B cell (primary cell): ENCODE measurements at regions not wholly inside any gene's neighbourhood (a gene's known extent, or its start where the extent isn't known, plus 50 kb on each side); places are given as distances from the start of the nearest gene placed in this dataset.
A peak's percentile ranks its signal among the peaks of the same experiment; 100 is the strongest.

Experiments used
- ATAC-seq: fragments of 200-7000 bp; cut with Tn5 transposase; one replicate; pipeline ENCODE4 v1.10.0; 2021; ENCODE audit warnings: low read depth, mild to moderate bottlenecking, moderate number of reproducible peaks, moderate library complexity
- CTCF ChIA-PET: fragments of 350-600 bp; sonication (Branson Sonifier 250); formaldehyde crosslinking; loops from one replicate; lab custom pipeline; 2021; ENCODE audit warnings: antibody characterized with exemption, inconsistent platforms; lab: Charles Lee
- POLR2A ChIA-PET: fragments of 350-600 bp; sonication (Branson Sonifier 250); formaldehyde crosslinking; loops from one replicate; lab custom pipeline; 2021; ENCODE audit warnings: antibody characterized with exemption; lab: Charles Lee
- DNase-seq: peaks from one replicate; pipeline ENCODE4 v3.0.0; 2013
- H2AFZ ChIP-seq: 2 replicates; pipeline ENCODE4 v1.6.1; 2012; ENCODE audit warnings: mild to moderate bottlenecking, low read depth, low read length; ENCODE audit not compliant: insufficient read depth, poor library complexity, severe bottlenecking
- H3K27ac ChIP-seq, 2 donors: 1 replicate in 1 of 2; 2 replicates in 1 of 2; pipeline ENCODE4 v1.5.1; 2012 to 2013; ENCODE audit warnings: low read length in 2 of 2, mild to moderate bottlenecking in 2 of 2, moderate library complexity in 1 of 2
- H3K27me3 ChIP-seq, 4 experiments: fragments of 200-600 bp in 1 of 4; sonication (generic) in 1 of 4; replicated peaks in 1 of 4; 1 replicate in 2 of 4; 2 replicates in 2 of 4; pipeline versions ENCODE4 v1.6.1 to v1.7.0; 2013 to 2016; ENCODE audit warnings: low read length in 3 of 4, mild to moderate bottlenecking in 2 of 4, mixed read lengths in 1 of 4, moderate library complexity in 1 of 4; ENCODE audit not compliant: insufficient read depth in 4 of 4, control insufficient read depth in 3 of 4; ENCODE audit errors: control extremely low read depth in 1 of 4
- H3K36me3 ChIP-seq, 2 experiments: replicated peaks in 1 of 2; 1 replicate in 1 of 2; 2 replicates in 1 of 2; pipeline versions ENCODE4 v1.6.1 to v1.7.1; 2013; ENCODE audit warnings: low read length in 1 of 2; ENCODE audit not compliant: insufficient read depth in 2 of 2, control insufficient read depth in 1 of 2; ENCODE audit errors: control extremely low read depth in 1 of 2, extremely low read depth in 1 of 2
- H3K4me1 ChIP-seq, 2 donors: fragments of 200-600 bp in 1 of 2; sonication (generic) in 1 of 2; 1 replicate in 1 of 2; 2 replicates in 1 of 2; pipeline versions ENCODE4 v1.5.1 to v1.6.1; 2013 to 2017; ENCODE audit warnings: low read length in 2 of 2; ENCODE audit not compliant: control insufficient read depth in 2 of 2, insufficient read depth in 2 of 2
- H3K4me2 ChIP-seq: replicated peaks from 2 replicates; pipeline ENCODE3; 2012; ENCODE audit warnings: mild to moderate bottlenecking, low read depth, low read length; ENCODE audit not compliant: poor library complexity, severe bottlenecking
- H3K4me3 ChIP-seq, 5 experiments: fragments of 200-600 bp in 1 of 5; sonication (generic) in 1 of 5; 1 replicate in 3 of 5; 2 replicates in 2 of 5; pipeline versions ENCODE4 v1.5.1 to v1.7.0; 2011 to 2016; ENCODE audit warnings: low read length in 4 of 5, mild to moderate bottlenecking in 4 of 5, low read depth in 2 of 5, control low read depth in 1 of 5, moderate library complexity in 1 of 5; ENCODE audit not compliant: insufficient read depth in 1 of 5; ENCODE audit errors: control extremely low read depth in 1 of 5, extremely low read depth in 1 of 5
- H3K79me2 ChIP-seq: fragments of 200-600 bp; sonication (generic); one replicate; pipeline ENCODE4 v1.6.0; 2016; ENCODE audit warnings: low read length; ENCODE audit not compliant: control insufficient read depth, insufficient read depth
- H3K9ac ChIP-seq: fragments of 200-600 bp; sonication (generic); 2 replicates; pipeline ENCODE4 v1.6.1; 2017; ENCODE audit warnings: mild to moderate bottlenecking, low read length, moderate library complexity
- H3K9me3 ChIP-seq, 3 donors: one replicate each; pipeline versions ENCODE4 v1.6.1 to v1.7.1; 2013; ENCODE audit warnings: low read length in 2 of 3; ENCODE audit not compliant: control insufficient read depth in 2 of 3, insufficient read depth in 1 of 3; ENCODE audit errors: control extremely low read depth in 1 of 3
- H4K20me1 ChIP-seq: 2 replicates; pipeline ENCODE4 v1.6.0; 2012; ENCODE audit warnings: mild to moderate bottlenecking, low read length; ENCODE audit not compliant: insufficient read depth, control insufficient read depth, poor library complexity, severe bottlenecking
- H3K27ac Mint-ChIP-seq: one replicate; pipeline ENCODE4 v1.8.0; 2021; ENCODE audit warnings: mixed read lengths
- H3K27me3 Mint-ChIP-seq: one replicate; pipeline ENCODE4 v1.8.0; 2021; ENCODE audit warnings: mixed read lengths
- H3K4me1 Mint-ChIP-seq: one replicate; pipeline ENCODE4 v1.8.0; 2021; ENCODE audit warnings: mixed read lengths
- H3K4me3 Mint-ChIP-seq: one replicate; pipeline ENCODE4 v1.8.0; 2021; ENCODE audit warnings: mixed read lengths
- H3K9me3 Mint-ChIP-seq: one replicate; pipeline ENCODE4 v1.8.0; 2022; ENCODE audit warnings: mixed read lengths; ENCODE audit not compliant: insufficient read depth
- EZH2 ChIP-seq: IDR thresholded peaks from 2 replicates; pipeline ENCODE4 v1.6.1; 2012; ENCODE audit warnings: borderline replicate concordance, low read depth, mild to moderate bottlenecking, moderate library complexity, low read length; ENCODE audit not compliant: insufficient read depth, poor library complexity, severe bottlenecking
- WGBS: methylation state at CpG from one replicate; pipeline ENCODE4 v1.1.5; 2013; ENCODE audit warnings: missing lambda C conversion rate; ENCODE audit not compliant: insufficient coverage; 5-methylcytosine and 5-hydroxymethylcytosine counted together
- intact Hi-C: fragments of 100-400 bp; cut with micrococcal nuclease; formaldehyde crosslinking; loops from one replicate; pipeline ENCODE4 v1.10.0; 2022
- TF ChIP-seq, protein P1 (sequence below): fragments of 200-600 bp; IDR thresholded peaks from one replicate; pipeline ENCODE4 v1.8.0; 2022; ENCODE audit warnings: antibody characterized with exemption, mild to moderate bottlenecking

DNA sequence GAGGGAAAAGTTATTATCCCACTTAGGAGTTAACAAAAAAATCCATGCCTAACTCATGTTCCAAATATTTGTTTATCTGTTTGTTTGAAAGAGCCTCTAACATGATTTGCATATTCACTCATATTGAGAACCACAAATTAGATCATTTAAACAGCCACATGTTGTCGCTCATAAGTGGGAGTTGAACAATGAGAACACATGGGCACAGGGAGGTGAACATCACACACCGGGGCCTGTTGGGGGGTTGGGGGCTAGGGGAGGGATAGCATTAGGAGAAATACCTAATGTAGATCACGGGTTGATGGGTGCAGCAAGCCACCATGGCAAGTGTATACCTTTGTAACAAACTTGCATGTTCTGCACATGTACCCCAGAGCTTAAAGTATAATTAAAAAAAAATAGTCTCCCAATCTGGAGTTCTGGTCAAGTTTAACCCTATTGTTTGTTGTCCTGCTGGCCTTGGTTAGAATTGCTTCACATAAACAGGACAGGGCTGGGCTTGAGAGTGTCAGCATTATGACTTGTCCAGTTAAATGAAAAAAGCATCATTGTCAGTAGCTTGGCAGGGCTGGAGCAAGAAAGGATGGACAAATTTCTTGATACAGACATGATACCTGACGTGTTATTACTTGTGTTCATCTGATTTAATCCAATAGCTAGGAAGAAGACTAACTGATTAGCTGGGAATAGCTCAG is 57.8 kb upstream of the PSMA1 start:
- 86% methylated on average over 1 of the region's 4 CpGs for WGBS
- ATAC-seq, result peak; percentile 5
- Mint-ChIP-seq H3K27ac (peak overlapping the region; percentile 85), H3K4me1 (peaks cover 38% of the 10 kb centered on the region), H3K9me3 (peaks cover 2% of the 10 kb centered on the region), H3K27me3 (peaks cover under 1% of the 10 kb centered on the region), H3K4me3 (peak overlapping the region; percentile 51)
- no peak overlapping the region for H2AFZ ChIP-seq
- intact Hi-C loops, result loop anchor here (1.0 to 5.0 kb wide), 6 partner anchors 41 to 327 kb away; partner anchors contain the start of genes CYP2R1 and PSMA1
- peak overlapping the region in 1 of 5 experiments; percentile 18 for H3K4me3 ChIP-seq
- H3K9ac ChIP-seq, result no peak overlapping the region
- H4K20me1 ChIP-seq, result no peaks in the 10 kb centered on the region
- H3K4me1 ChIP-seq, result peaks cover 13 to 22% of the 10 kb centered on the region in 2 donors
- H3K9me3 ChIP-seq, result peaks cover 0 to 3% (median 0%) of the 10 kb centered on the region in 3 donors
- no peaks in the 10 kb centered on the region for H3K27me3 ChIP-seq
- ChIA-PET CTCF (interaction anchor here (0.9 to 2.3 kb wide), 11 partner anchors 11 to 523 kb away, joined by 3 to 24 read pairs (median 3); partner anchors contain the start of gene PDE3B), POLR2A (interaction anchor here (0.6 to 1.5 kb wide), 4 partner anchors 11 to 327 kb away, joined by 3 to 4 read pairs (median 4); partner anchors contain the start of gene PDE3B)
- TF ChIP-seq, protein P1, sequence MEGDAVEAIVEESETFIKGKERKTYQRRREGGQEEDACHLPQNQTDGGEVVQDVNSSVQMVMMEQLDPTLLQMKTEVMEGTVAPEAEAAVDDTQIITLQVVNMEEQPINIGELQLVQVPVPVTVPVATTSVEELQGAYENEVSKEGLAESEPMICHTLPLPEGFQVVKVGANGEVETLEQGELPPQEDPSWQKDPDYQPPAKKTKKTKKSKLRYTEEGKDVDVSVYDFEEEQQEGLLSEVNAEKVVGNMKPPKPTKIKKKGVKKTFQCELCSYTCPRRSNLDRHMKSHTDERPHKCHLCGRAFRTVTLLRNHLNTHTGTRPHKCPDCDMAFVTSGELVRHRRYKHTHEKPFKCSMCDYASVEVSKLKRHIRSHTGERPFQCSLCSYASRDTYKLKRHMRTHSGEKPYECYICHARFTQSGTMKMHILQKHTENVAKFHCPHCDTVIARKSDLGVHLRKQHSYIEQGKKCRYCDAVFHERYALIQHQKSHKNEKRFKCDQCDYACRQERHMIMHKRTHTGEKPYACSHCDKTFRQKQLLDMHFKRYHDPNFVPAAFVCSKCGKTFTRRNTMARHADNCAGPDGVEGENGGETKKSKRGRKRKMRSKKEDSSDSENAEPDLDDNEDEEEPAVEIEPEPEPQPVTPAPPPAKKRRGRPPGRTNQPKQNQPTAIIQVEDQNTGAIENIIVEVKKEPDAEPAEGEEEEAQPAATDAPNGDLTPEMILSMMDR, result no peak
- TF ChIP-seq EZH2, result no peak
- no peaks in the 10 kb centered on the region for H3K79me2 ChIP-seq
- no peak for DNase-seq
- no peaks in the 10 kb centered on the region for H3K36me3 ChIP-seq
- peak overlapping the region; percentile 47 to 71 for H3K27ac ChIP-seq
- peak overlapping the region; percentile 41 for H3K4me2 ChIP-seq

DNA sequence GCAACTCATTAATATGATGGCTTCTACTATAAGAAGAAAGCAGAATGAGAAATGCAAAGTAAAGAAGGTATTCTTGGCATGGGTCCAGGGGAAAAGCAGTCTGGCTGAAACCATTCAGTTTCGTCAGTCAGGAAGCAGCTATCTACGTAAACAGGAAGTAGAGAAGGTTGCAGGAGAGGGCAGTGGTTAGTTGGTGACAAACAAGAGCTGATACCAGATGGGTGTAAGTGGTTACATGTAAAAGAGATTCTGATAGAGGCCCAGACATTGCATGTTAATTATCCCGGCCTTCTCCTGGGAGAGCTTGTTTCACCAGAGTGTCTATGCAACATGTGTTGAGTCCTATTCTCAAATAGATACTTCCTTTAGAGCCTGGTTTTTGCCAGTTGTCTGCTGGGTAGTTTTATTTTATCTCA is 58.4 kb upstream of the PSMA1 start:
- intact Hi-C loops, result loop anchor here (1.0 to 5.0 kb wide), 6 partner anchors 41 to 327 kb away; partner anchors contain the start of genes CYP2R1 and PSMA1
- peak; percentile 90 for DNase-seq
- H3K9ac ChIP-seq, result peak overlapping the region; percentile 2
- ATAC-seq, result peak; percentile 99
- no peaks in the 10 kb centered on the region for H4K20me1 ChIP-seq
- H3K4me1 ChIP-seq, result peaks cover 13 to 22% of the 10 kb centered on the region in 2 donors
- H3K4me3 ChIP-seq, result peak overlapping the region in 1 of 5 experiments; percentile 18
- Mint-ChIP-seq H3K4me3 (peak overlapping the region; percentile 51), H3K27ac (peak overlapping the region; percentile 85), H3K9me3 (peaks cover 2% of the 10 kb centered on the region), H3K4me1 (peaks cover 37% of the 10 kb centered on the region), H3K27me3 (peaks cover 4% of the 10 kb centered on the region)
- H3K36me3 ChIP-seq, result no peaks in the 10 kb centered on the region
- WGBS, result 0% methylated on average over 2 of the region's 3 CpGs
- POLR2A ChIA-PET, result interaction anchor here (0.6 to 1.5 kb wide), 4 partner anchors 11 to 326 kb away, joined by 3 to 4 read pairs (median 4); partner anchors contain the start of gene PDE3B
- H3K79me2 ChIP-seq, result no peaks in the 10 kb centered on the region
- no peaks in the 10 kb centered on the region for H3K27me3 ChIP-seq
- peak overlapping the region; percentile 41 for H3K4me2 ChIP-seq
- peak overlapping the region; percentile 59 to 71 for H3K27ac ChIP-seq
- peaks cover 0 to 3% (median 0%) of the 10 kb centered on the region in 3 donors for H3K9me3 ChIP-seq
- H2AFZ ChIP-seq, result peak overlapping the region; percentile 4
- CTCF ChIA-PET, result interaction anchor here (0.9 to 2.3 kb wide), 11 partner anchors 11 to 523 kb away, joined by 3 to 24 read pairs (median 3); partner anchors contain the start of gene PDE3B
- TF ChIP-seq EZH2, result no peak
- TF ChIP-seq, protein P1, result no peak
